K562 (cell line): ENCODE measurements at regions not wholly inside any gene's neighbourhood (a gene's known extent, or its start where the extent isn't known, plus 50 kb on each side); places are given as distances from the start of the nearest gene placed in this dataset.

Source experiments
- ATAC-seq: fragments of 200-7000 bp; cut with Tn5 transposase; 3 replicates; pipeline ENCODE4 v1.9.1; 2020; ENCODE audit warnings: moderate library complexity
- BruUV-seq: library from RNA; stranded (reverse); fragments of 400-500 nt; replicated peaks from 2 replicates; lab custom pipeline; 2021; lab: Mats Ljungman, UMichigan
- CTCF ChIA-PET: fragments of 300-600 bp; formaldehyde crosslinking; extraction: SDS; loops from one replicate; lab custom pipeline; 2021; ENCODE audit warnings: low intra/inter-chr PET ratio; lab: Yijun Ruan, JAX
- POLR2A ChIA-PET: fragments of 300-600, 350-650 bp; sonication (Branson Sonifier 250); formaldehyde crosslinking; extraction: SDS; loops from one replicate; lab custom pipeline; 2021; ENCODE audit warnings: antibody characterized with exemption, inconsistent platforms; lab: Yijun Ruan, JAX
- DNase-seq, 4 experiments: peaks; one replicate each; pipeline versions ENCODE4 v3.0.0 to v3.0.0-alpha.2; 2011 to 2018; ENCODE audit warnings: low spot score in 3 of 4, mixed read lengths in 3 of 4; ENCODE audit errors: extremely low read depth in 1 of 4
- FAIRE-seq: peaks from 2 replicates; lab custom pipeline; 2011; peaks lifted over from hg19 to GRCh38; lab: Jason Lieb, UNC
- H2AFZ ChIP-seq: 2 replicates; pipeline ENCODE4 v1.6.0; 2011; ENCODE audit warnings: low read depth, low read length, control low read depth, inconsistent platforms
- H3K27ac ChIP-seq: fragments of 200-600 bp; 3 replicates; pipeline ENCODE4 v1.8.0; 2011; ENCODE audit warnings: low read depth, mild to moderate bottlenecking, control low read depth, inconsistent platforms, low read length, moderate library complexity, mixed read lengths; ENCODE audit errors: extremely low read depth
- H3K27me3 ChIP-seq, 2 experiments: fragments of 300-600 bp in 1 of 2; 2 replicates in 1 of 2; 3 replicates in 1 of 2; pipeline versions ENCODE4 v1.6.0 to v1.8.0; 2011; ENCODE audit warnings: inconsistent platforms in 2 of 2, low read length in 2 of 2, mild to moderate bottlenecking in 1 of 2, mixed read lengths in 1 of 2, moderate library complexity in 1 of 2; ENCODE audit not compliant: control insufficient read depth in 2 of 2, insufficient read depth in 2 of 2
- H3K36me3 ChIP-seq: fragments of 300-600 bp; 3 replicates; pipeline ENCODE4 v1.8.0; 2011; ENCODE audit warnings: mild to moderate bottlenecking, low read length, inconsistent platforms; ENCODE audit not compliant: control insufficient read depth, insufficient read depth
- H3K4me1 ChIP-seq, 2 experiments: fragments of 200-600 bp in 1 of 2; replicated peaks in 1 of 2; 2 replicates in 1 of 2; 3 replicates in 1 of 2; pipeline versions ENCODE4 v1.5.1 to v1.8.0; 2011; ENCODE audit warnings: inconsistent platforms in 2 of 2, low read length in 2 of 2, mild to moderate bottlenecking in 1 of 2, mixed read lengths in 1 of 2, moderate library complexity in 1 of 2; ENCODE audit not compliant: control insufficient read depth in 2 of 2, insufficient read depth in 2 of 2
- H3K4me2 ChIP-seq: 2 replicates; pipeline ENCODE4 v1.6.1; 2011; ENCODE audit warnings: low read length, control low read depth, inconsistent platforms, mixed read lengths; ENCODE audit not compliant: insufficient read depth
- H3K4me3 ChIP-seq: fragments of 200-600 bp; sonication (generic), shearing (Covaris generic); 2 replicates; pipeline ENCODE4 v1.5.1; 2016; ENCODE audit warnings: control low read depth, inconsistent platforms
- H3K79me2 ChIP-seq: fragments of 200-600 bp; 3 replicates; pipeline ENCODE4 v1.8.0; 2011; ENCODE audit warnings: low read length, inconsistent platforms; ENCODE audit not compliant: control insufficient read depth, insufficient read depth
- H3K9ac ChIP-seq, 2 experiments: 2 replicates each; pipeline versions ENCODE4 v1.6.0 to v1.6.1; 2011; ENCODE audit warnings: low read depth in 2 of 2, low read length in 2 of 2, control low read depth in 1 of 2, inconsistent platforms in 1 of 2, mild to moderate bottlenecking in 1 of 2, mixed read lengths in 1 of 2; ENCODE audit not compliant: insufficient read depth in 1 of 2
- H3K9me1 ChIP-seq: one replicate; pipeline ENCODE4 v1.6.0; 2011; ENCODE audit warnings: inconsistent platforms, mild to moderate bottlenecking, low read length, moderate library complexity; ENCODE audit not compliant: control insufficient read depth, insufficient read depth
- H3K9me3 ChIP-seq: replicated peaks from 2 replicates; pipeline ENCODE4 v1.5.1; 2011; ENCODE audit warnings: low read depth, low read length, inconsistent platforms; ENCODE audit not compliant: control insufficient read depth, insufficient read depth
- H4K20me1 ChIP-seq: replicated peaks from 2 replicates; pipeline ENCODE4 v1.6.1; 2011; ENCODE audit warnings: low read length, inconsistent platforms, mixed read lengths; ENCODE audit not compliant: control insufficient read depth, insufficient read depth
- ATF3 ChIP-seq, 2 experiments: fragments of 450-650 bp in 1 of 2; sonication (generic) in 1 of 2; formaldehyde crosslinking in 1 of 2; IDR thresholded peaks in 1 of 2; conservative IDR thresholded peaks in 1 of 2; 2 replicates each; pipeline versions ENCODE4 v1.6.1 to v1.8.1; 2016 to 2023; ENCODE audit warnings: mild to moderate bottlenecking in 2 of 2, moderate library complexity in 2 of 2, inconsistent platforms in 1 of 2, missing genetic modification reagents in 1 of 2
- CC2D1A ChIP-seq: fragments of 450-650 bp; IDR thresholded peaks from 2 replicates; pipeline ENCODE4 v1.6.1; 2017; ENCODE audit warnings: mild to moderate bottlenecking
- CHD4 ChIP-seq: fragments of 200-600 bp; sonication (generic); IDR thresholded peaks from 3 replicates; pipeline ENCODE4 v1.6.1; 2012; ENCODE audit warnings: low read depth, mild to moderate bottlenecking, mixed read lengths, low read length, inconsistent platforms; ENCODE audit not compliant: insufficient read depth, insufficient replicate concordance, poor library complexity, severe bottlenecking
- CREM ChIP-seq: IDR thresholded peaks from 2 replicates; pipeline ENCODE4 v1.6.1; 2014; ENCODE audit warnings: antibody characterized with exemption, low read depth
- E2F8 ChIP-seq: fragments of 450-650 bp; IDR thresholded peaks from 2 replicates; pipeline ENCODE4 v1.7.1; 2018; ENCODE audit warnings: mild to moderate bottlenecking, low read depth; ENCODE audit not compliant: partially characterized antibody
- GATAD2B ChIP-seq: fragments of 450-650 bp; IDR thresholded peaks from 2 replicates; pipeline ENCODE4 v1.6.1; 2017; ENCODE audit warnings: mild to moderate bottlenecking, borderline replicate concordance
- HDAC2 ChIP-seq: fragments of 450-650 bp; IDR thresholded peaks from 2 replicates; pipeline ENCODE4 v1.6.1; 2016; ENCODE audit warnings: mild to moderate bottlenecking
- HLTF ChIP-seq: fragments of 450-650 bp; IDR thresholded peaks from 2 replicates; pipeline ENCODE4 v1.6.1; 2016
- L3MBTL2 ChIP-seq: fragments of 450-650 bp; IDR thresholded peaks from 2 replicates; pipeline ENCODE4 v1.6.1; 2016; ENCODE audit warnings: mild to moderate bottlenecking, moderate library complexity
- MAX ChIP-seq: sonication (generic); formaldehyde crosslinking; IDR thresholded peaks from 2 replicates; pipeline ENCODE4 v1.9.0; 2022; ENCODE audit warnings: mild to moderate bottlenecking, missing genetic modification reagents
- NFIC ChIP-seq: fragments of 450-650 bp; IDR thresholded peaks from 2 replicates; pipeline ENCODE4 v1.6.1; 2017; ENCODE audit warnings: mild to moderate bottlenecking, inconsistent platforms
- TAF9B ChIP-seq: fragments of 450-650 bp; IDR thresholded peaks from 2 replicates; pipeline ENCODE4 v1.6.1; 2018; ENCODE audit warnings: mild to moderate bottlenecking; ENCODE audit not compliant: partially characterized antibody
- TCF3 ChIP-seq: sonication (generic); formaldehyde crosslinking; IDR thresholded peaks from 2 replicates; pipeline ENCODE4 v1.4.0; 2020; ENCODE audit warnings: mild to moderate bottlenecking, missing genetic modification reagents
- TOE1 ChIP-seq, 2 experiments: fragments of 450-650 bp in 1 of 2; sonication (generic) in 1 of 2; formaldehyde crosslinking in 1 of 2; IDR thresholded peaks; 2 replicates each; pipeline versions ENCODE4 v1.7.1 to v1.8.0; 2016 to 2022; ENCODE audit warnings: borderline replicate concordance in 2 of 2, mild to moderate bottlenecking in 2 of 2, antibody characterized with exemption in 1 of 2, inconsistent platforms in 1 of 2, low read depth in 1 of 2, missing genetic modification reagents in 1 of 2, moderate library complexity in 1 of 2
- ZNF584 ChIP-seq: fragments of 200-800 bp; sonication (Bioruptor generic); IDR thresholded peaks from 2 replicates; pipeline ENCODE4 v1.6.1; 2016; ENCODE audit warnings: low read depth, mild to moderate bottlenecking, missing genetic modification characterization, missing compliant biosample characterization
- ZNF589 ChIP-seq: fragments of 200-800 bp; sonication (Bioruptor generic); IDR thresholded peaks from 2 replicates; pipeline ENCODE4 v1.6.1; 2016; ENCODE audit warnings: low read depth, missing genetic modification characterization, missing compliant biosample characterization
- ZNF644 ChIP-seq: fragments of 200-800 bp; sonication (Bioruptor generic); IDR thresholded peaks from 2 replicates; pipeline ENCODE4 v1.6.1; 2016; ENCODE audit warnings: low read depth, missing genetic modification characterization, missing compliant biosample characterization
- WGBS: fragments of 100-300 bp; shearing (Covaris generic); methylation state at CpG from one replicate; pipeline ENCODE4 v1.1.6; 2016; ENCODE audit warnings: low coverage, mixed read lengths; ENCODE audit not compliant: insufficient coverage; ENCODE audit errors: missing lambda C conversion rate; 5-methylcytosine and 5-hydroxymethylcytosine counted together
- in situ Hi-C: fragments of 300-500 bp; cut with MboI; formaldehyde crosslinking; loops from 4 replicates; pipeline ENCODE4 v1.15.0; 2018; ENCODE audit warnings: inconsistent platforms, mixed read lengths
- intact Hi-C: fragments of 100-400 bp; cut with micrococcal nuclease; formaldehyde crosslinking; loops from 2 replicates; pipeline ENCODE4 v1.14.2; 2022

- Histone ChIP-seq H3K27me3 (no peaks in the 10 kb centered on the region), H3K4me3 (no peak overlapping the region), H4K20me1 (no peaks in the 10 kb centered on the region), H2AFZ (peak overlapping the region; percentile 78), H3K9me1 (no peaks in the 10 kb centered on the region), H3K4me1 (peaks cover 0 to 30% of the 10 kb centered on the region in 2 experiments; a peak in 4 of 5 replicates), H3K4me2 (peak overlapping the region; percentile 22; the same call in 1 of the 2 replicates), H3K9ac (peak overlapping the region in 1 of 2 experiments; percentile 10; a peak in 1 of 4 replicates), H3K79me2 (no peaks in the 10 kb centered on the region), H3K27ac (peak overlapping the region; percentile 48; the same call in 2 of the 3 replicates), H3K9me3 (peaks cover 3% of the 10 kb centered on the region; the same call in 1 of the 2 replicates), H3K36me3 (no peaks in the 10 kb centered on the region)
- DNase-seq (peak; percentile 81 to 88 (median 82)), FAIRE-seq (peak; percentile 98), ATAC-seq (peak; percentile 97)
- intact Hi-C loops = no loop called here
- ChIA-PET CTCF (no interaction called here), POLR2A (interaction anchor here (0.6 kb wide), 1 partner anchor 46 kb away, joined by 4 read pairs; no protein-coding TSS in a partner anchor)
- in situ Hi-C loops = no loop called here
- WGBS = 5% methylated on average over 7 of the region's 7 CpGs
- no TSS peak for BruUV-seq
- TF ChIP-seq L3MBTL2 = peak; percentile 93
- TF ChIP-seq ZNF584 (CRISPR knock-in tag) = peak; percentile 81
- TF ChIP-seq TOE1 (IDR thresholded peaks at IDR 0.05; ENCODE audit: borderline replicate concordance) = peak; percentile 36; the same call in 1 of the 2 replicates
- no peak for TF ChIP-seq TOE1 (CRISPR knock-in tag; IDR thresholded peaks at IDR 0.05; ENCODE audit: borderline replicate concordance, low read depth)
- no peak for TF ChIP-seq E2F8
- peak; percentile 57 for TF ChIP-seq TAF9B
- TF ChIP-seq TCF3 = 0 out of 2 replicates have a peak, but pooled peaks have one; percentile 36
- peak; percentile 64; the same call in 1 of the 2 replicates for TF ChIP-seq ZNF589 (CRISPR knock-in tag)
- 0 out of 2 replicates have a peak, but pooled peaks have one; percentile 40 for TF ChIP-seq HDAC2
- peak; percentile 42; the same call in 1 of the 2 replicates for TF ChIP-seq CC2D1A
- TF ChIP-seq ATF3 (IDR thresholded peaks at IDR 0.05) = peak; percentile 98
- TF ChIP-seq ATF3 (CRISPR knock-in tag; conservative IDR thresholded peaks at IDR 0.05) = peak; percentile 94
- TF ChIP-seq NFIC = peak; percentile 20; the same call in 1 of the 2 replicates
- peak; percentile 84 for TF ChIP-seq CREM
- TF ChIP-seq GATAD2B = 0 out of 2 replicates have a peak, but pooled peaks have one; percentile 15
- peak; percentile 23; the same call in 1 of the 2 replicates for TF ChIP-seq ZNF644 (tag)
- no peak for TF ChIP-seq HLTF
- peak; percentile 83 for TF ChIP-seq MAX
- TF ChIP-seq CHD4 = no peak
Measured at GRCh38 chr6:14743474-14744211, 502.2 kb upstream of the JARID2 start.
